ENCODE measurements at regions not wholly inside any gene's neighbourhood (a gene's known extent, or its start where the extent isn't known, plus 50 kb on each side); places are given as distances from the start of the nearest gene placed in this dataset.

GRCh38 chr21:27061770-27062169, 94.9 kb upstream of the ADAMTS5 start:
- H3K9me3 ChIP-seq (ENCODE audit: insufficient read depth, low read length): no peaks in the 10 kb centered on the region

DNA sequence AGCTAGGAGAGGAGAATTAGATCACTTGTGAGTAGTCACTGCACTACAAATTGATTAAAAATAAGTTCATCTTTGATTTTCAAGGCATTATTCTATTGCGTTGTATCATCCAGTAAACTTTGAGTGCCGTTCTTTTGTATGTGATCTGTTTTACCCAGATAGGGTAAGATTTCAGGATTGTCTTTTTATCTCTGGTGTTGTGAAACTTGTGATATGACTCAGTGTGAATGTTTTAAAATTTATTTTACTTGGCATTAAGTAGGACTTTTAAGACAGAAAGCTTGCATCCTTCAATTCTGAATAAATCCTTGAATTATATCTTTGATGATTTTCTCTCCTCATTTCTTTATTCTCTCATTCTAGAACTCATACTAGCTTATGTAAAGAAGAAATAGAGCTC, 93.3 kb upstream of the ADAMTS5 start:
- no peak for TF ChIP-seq EZH2phosphoT487 (conservative IDR thresholded peaks at IDR 0.05; ENCODE audit: low read length)
- TF ChIP-seq, protein P1, sequence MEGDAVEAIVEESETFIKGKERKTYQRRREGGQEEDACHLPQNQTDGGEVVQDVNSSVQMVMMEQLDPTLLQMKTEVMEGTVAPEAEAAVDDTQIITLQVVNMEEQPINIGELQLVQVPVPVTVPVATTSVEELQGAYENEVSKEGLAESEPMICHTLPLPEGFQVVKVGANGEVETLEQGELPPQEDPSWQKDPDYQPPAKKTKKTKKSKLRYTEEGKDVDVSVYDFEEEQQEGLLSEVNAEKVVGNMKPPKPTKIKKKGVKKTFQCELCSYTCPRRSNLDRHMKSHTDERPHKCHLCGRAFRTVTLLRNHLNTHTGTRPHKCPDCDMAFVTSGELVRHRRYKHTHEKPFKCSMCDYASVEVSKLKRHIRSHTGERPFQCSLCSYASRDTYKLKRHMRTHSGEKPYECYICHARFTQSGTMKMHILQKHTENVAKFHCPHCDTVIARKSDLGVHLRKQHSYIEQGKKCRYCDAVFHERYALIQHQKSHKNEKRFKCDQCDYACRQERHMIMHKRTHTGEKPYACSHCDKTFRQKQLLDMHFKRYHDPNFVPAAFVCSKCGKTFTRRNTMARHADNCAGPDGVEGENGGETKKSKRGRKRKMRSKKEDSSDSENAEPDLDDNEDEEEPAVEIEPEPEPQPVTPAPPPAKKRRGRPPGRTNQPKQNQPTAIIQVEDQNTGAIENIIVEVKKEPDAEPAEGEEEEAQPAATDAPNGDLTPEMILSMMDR (IDR thresholded peaks at IDR 0.05; ENCODE audit: insufficient read depth, low read length, poor library complexity, severe bottlenecking): no peak
- no peaks in the 10 kb centered on the region for H3K9me2 ChIP-seq (replicated peaks; ENCODE audit: insufficient read depth, low read length)
- H3K9me3 ChIP-seq (ENCODE audit: insufficient read depth, low read length): no peaks in the 10 kb centered on the region
- no peak overlapping the region for H3K9ac ChIP-seq (ENCODE audit: low read length)
- no peaks in the 10 kb centered on the region for H3K27me3 ChIP-seq (ENCODE audit: low read length)
- H3K4me2 ChIP-seq (ENCODE audit: low read depth, low read length, poor library complexity, severe bottlenecking): no peak overlapping the region
- no peaks in the 10 kb centered on the region for H3K79me2 ChIP-seq (ENCODE audit: insufficient read depth, low read length)
- H3F3A ChIP-seq (ENCODE audit: insufficient read depth): no peaks in the 10 kb centered on the region
- H3K27ac ChIP-seq (ENCODE audit: low read depth, low read length): no peak overlapping the region
- no peaks in the 10 kb centered on the region for H4K20me1 ChIP-seq (ENCODE audit: low read depth, low read length)
- H3K36me3 ChIP-seq (ENCODE audit: low read length): no peaks in the 10 kb centered on the region
- H2AFZ ChIP-seq (ENCODE audit: low read depth, low read length, severe bottlenecking): no peak overlapping the region
- no peak overlapping the region for H3K4me3 ChIP-seq (ENCODE audit: insufficient read depth, low read length, poor library complexity, severe bottlenecking)

More at GRCh38 chr21:27061770-27062169, 94.9 kb upstream of the ADAMTS5 start:
- H3K27me3 ChIP-seq (ENCODE audit: low read length): no peaks in the 10 kb centered on the region
- H3K79me2 ChIP-seq (ENCODE audit: insufficient read depth, low read length): no peaks in the 10 kb centered on the region
- TF ChIP-seq, protein P1 (IDR thresholded peaks at IDR 0.05; ENCODE audit: insufficient read depth, low read length, poor library complexity, severe bottlenecking): no peak
- TF ChIP-seq EZH2phosphoT487 (conservative IDR thresholded peaks at IDR 0.05; ENCODE audit: low read length): no peak
- no peaks in the 10 kb centered on the region for H4K20me1 ChIP-seq (ENCODE audit: low read depth, low read length)
- H3F3A ChIP-seq (ENCODE audit: insufficient read depth): no peaks in the 10 kb centered on the region
- no peak overlapping the region for H3K4me3 ChIP-seq (ENCODE audit: insufficient read depth, low read length, poor library complexity, severe bottlenecking)
- no peaks in the 10 kb centered on the region for H3K36me3 ChIP-seq (ENCODE audit: low read length)
- H3K9ac ChIP-seq (ENCODE audit: low read length): no peak overlapping the region
- no peak overlapping the region for H3K4me2 ChIP-seq (ENCODE audit: low read depth, low read length, poor library complexity, severe bottlenecking)
- no peak overlapping the region for H2AFZ ChIP-seq (ENCODE audit: low read depth, low read length, severe bottlenecking)
- H3K9me2 ChIP-seq (replicated peaks; ENCODE audit: insufficient read depth, low read length): no peaks in the 10 kb centered on the region
- H3K27ac ChIP-seq (ENCODE audit: low read depth, low read length): no peak overlapping the region

DNA sequence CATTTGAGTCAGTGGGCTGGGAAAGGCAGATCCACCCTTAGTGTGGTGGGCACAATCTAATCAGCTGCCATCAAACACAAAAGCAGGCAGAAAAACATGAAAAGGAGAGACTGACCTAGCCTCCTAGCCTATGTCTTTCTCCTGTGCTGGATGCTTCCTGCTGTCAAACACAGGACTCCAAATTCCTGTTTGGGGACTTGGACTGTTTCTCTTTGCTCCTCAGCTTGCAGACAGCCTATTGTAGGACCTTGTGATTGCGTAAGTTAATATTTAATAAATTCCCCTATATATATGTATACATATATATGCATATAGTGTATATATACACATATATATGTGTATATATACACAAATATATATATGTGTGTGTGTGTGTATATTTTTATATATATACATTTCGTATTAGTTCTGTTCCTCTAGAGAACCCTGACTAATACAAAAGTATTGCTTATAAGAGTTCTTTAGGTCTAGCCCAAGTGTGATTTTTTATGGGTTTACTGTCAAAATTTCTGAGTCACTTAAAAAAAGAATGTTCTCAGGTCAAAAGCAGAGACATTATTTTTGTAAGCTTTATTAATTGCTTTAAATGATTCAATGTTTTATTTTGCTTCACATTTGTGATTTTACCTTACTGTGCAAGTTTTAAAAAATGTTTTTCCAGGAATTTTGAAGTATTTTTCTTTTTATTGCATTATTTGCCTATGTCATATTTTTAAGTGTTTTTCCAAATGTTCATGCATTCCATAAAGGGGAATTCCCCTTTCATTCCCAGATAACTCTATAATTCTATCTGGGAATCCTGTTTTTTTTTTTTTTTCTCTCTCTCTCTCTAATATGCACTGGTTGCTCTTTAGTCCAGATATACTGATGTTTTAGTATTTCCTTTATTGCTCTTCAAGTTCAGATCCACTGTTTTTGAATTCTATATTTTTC, 92.1 kb upstream of the ADAMTS5 start:
- no peaks in the 10 kb centered on the region for H3K9me2 ChIP-seq (replicated peaks; ENCODE audit: insufficient read depth, low read length)
- no peaks in the 10 kb centered on the region for H3F3A ChIP-seq (ENCODE audit: insufficient read depth)
- no peaks in the 10 kb centered on the region for H3K36me3 ChIP-seq (ENCODE audit: low read length)
- no peak overlapping the region for H2AFZ ChIP-seq (ENCODE audit: low read depth, low read length, severe bottlenecking)
- TF ChIP-seq, protein P1 (IDR thresholded peaks at IDR 0.05; ENCODE audit: insufficient read depth, low read length, poor library complexity, severe bottlenecking): no peak
- no peak for TF ChIP-seq EZH2phosphoT487 (conservative IDR thresholded peaks at IDR 0.05; ENCODE audit: low read length)
- H3K4me2 ChIP-seq (ENCODE audit: low read depth, low read length, poor library complexity, severe bottlenecking): no peak overlapping the region
- H3K9me3 ChIP-seq (ENCODE audit: insufficient read depth, low read length): no peaks in the 10 kb centered on the region
- H4K20me1 ChIP-seq (ENCODE audit: low read depth, low read length): no peaks in the 10 kb centered on the region
- H3K27ac ChIP-seq (ENCODE audit: low read depth, low read length): no peak overlapping the region
- H3K9ac ChIP-seq (ENCODE audit: low read length): no peak overlapping the region
- H3K4me3 ChIP-seq (ENCODE audit: insufficient read depth, low read length, poor library complexity, severe bottlenecking): no peak overlapping the region
- H3K79me2 ChIP-seq (ENCODE audit: insufficient read depth, low read length): no peaks in the 10 kb centered on the region
- no peaks in the 10 kb centered on the region for H3K27me3 ChIP-seq (ENCODE audit: low read length)
